Prostate gland (tissue), 2 donors: ENCODE measurements at regions not wholly inside any gene's neighbourhood (a gene's known extent, or its start where the extent isn't known, plus 50 kb on each side); places are given as distances from the start of the nearest gene placed in this dataset.

Experiments
- POLR2A ChIP-seq: fragments of 450-650 bp; IDR thresholded peaks from one replicate; pipeline ENCODE4 v1.6.1; 2016; ENCODE audit warnings: antibody characterized with exemption, mild to moderate bottlenecking
- POLR2AphosphoS5 ChIP-seq: sonication (generic); formaldehyde crosslinking; IDR thresholded peaks from one replicate; pipeline ENCODE4 v1.6.1; 2017; ENCODE audit warnings: antibody characterized with exemption
- TF ChIP-seq, protein P1 (sequence below), 4 experiments: fragments of 200-600 bp in 2 of 4; fragments of 450-650 bp in 2 of 4; sonication (generic) in 2 of 4; IDR thresholded peaks; 1 replicate in 3 of 4; 2 replicates in 1 of 4; pipeline ENCODE4 v1.5.1; 2016 to 2019; ENCODE audit warnings: antibody characterized with exemption in 4 of 4, mild to moderate bottlenecking in 2 of 4, moderate library complexity in 2 of 4

DNA sequence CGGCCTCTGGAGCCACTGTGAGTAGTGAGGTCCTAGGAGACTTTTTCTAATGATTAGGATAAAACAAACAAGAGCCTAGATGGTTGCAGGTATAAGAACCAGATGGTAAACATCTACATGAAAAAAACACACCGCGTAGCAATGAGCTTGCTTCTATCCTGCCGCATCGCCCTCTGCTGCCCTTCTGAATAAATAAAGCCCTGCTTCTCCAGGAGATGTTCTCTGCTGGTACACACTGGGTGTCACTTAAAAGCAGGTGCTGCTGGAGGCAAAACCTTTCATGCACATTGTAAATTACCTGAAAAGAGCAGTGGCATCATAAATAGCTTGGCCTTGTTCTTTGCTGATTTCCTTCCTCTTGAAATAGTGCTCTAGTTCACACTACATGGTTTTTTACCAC, 164.4 kb upstream of the TOPAZ1 start:
- TF ChIP-seq POLR2A (no peak), POLR2AphosphoS5 (no peak)
- TF ChIP-seq, protein P1, sequence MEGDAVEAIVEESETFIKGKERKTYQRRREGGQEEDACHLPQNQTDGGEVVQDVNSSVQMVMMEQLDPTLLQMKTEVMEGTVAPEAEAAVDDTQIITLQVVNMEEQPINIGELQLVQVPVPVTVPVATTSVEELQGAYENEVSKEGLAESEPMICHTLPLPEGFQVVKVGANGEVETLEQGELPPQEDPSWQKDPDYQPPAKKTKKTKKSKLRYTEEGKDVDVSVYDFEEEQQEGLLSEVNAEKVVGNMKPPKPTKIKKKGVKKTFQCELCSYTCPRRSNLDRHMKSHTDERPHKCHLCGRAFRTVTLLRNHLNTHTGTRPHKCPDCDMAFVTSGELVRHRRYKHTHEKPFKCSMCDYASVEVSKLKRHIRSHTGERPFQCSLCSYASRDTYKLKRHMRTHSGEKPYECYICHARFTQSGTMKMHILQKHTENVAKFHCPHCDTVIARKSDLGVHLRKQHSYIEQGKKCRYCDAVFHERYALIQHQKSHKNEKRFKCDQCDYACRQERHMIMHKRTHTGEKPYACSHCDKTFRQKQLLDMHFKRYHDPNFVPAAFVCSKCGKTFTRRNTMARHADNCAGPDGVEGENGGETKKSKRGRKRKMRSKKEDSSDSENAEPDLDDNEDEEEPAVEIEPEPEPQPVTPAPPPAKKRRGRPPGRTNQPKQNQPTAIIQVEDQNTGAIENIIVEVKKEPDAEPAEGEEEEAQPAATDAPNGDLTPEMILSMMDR (IDR thresholded peaks at IDR 0.05): no peak
